ENCODE measurements at regions not wholly inside any gene's neighbourhood (a gene's known extent, or its start where the extent isn't known, plus 50 kb on each side); places are given as distances from the start of the nearest gene placed in this dataset.

GRCh38 chr10:8581521-8582225 lies 527.2 kb downstream of the GATA3 start:
- DNase-seq, result no peak

DNA sequence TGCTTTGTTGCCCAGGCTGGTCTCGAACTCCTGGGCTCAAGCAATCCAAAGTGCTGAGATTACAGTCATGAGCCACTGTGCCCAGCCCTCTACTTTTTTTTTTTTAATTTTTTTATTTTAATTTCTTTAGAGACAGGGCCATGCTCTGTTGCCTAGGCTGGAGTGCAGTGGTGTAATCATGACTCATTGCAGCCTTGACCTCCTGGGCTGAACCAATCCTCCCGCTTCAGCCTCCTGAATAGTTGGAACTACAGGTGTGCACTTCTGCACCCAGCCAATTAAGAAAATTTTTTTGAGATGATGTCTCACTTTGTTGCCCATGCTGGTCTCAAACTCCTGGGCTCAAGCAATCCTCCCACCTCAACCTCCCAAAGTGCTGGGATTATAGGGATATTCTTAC lies 528.6 kb downstream of the GATA3 start:
- DNase-seq, result no peak

DNA sequence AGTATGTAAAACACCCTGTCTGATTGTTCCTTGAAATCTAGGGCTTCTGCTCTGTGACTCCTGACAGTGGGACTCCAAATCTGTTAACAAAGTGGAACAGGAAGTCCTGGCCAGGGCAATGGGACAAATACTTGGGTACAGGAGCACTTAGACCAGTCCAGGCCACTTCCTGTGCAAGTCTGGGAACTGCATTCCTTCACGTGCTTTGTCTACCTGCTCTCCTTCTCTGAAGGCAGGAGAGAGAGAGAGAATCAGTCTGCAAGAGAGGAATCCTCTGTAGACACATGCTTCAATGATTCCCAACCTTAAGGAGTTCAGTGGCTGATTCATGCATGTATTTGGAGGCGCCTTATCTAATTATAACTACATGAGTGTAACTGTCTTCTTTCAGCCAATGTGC lies 530.2 kb downstream of the GATA3 start:
- DNase-seq, result no peak

DNA sequence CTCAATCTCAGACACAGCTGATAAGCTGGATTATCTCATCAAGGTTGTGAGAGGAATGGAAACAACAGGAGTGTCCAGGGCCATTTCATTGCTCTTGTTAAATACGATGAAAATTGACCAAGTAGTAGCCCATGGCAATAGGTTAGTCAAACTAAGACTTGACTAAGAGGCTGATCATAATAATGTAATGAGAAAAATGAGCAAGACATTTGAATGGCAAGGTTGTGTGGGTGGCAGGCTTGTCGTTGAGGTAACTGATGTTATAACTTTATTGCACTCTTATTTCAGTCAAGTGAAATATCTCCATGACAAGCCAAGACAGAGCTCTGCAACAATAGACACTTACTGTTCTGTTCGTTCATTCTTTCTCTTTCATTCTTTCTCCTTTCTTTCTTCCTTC lies 532.0 kb downstream of the GATA3 start:
- DNase-seq, result no peak

DNA sequence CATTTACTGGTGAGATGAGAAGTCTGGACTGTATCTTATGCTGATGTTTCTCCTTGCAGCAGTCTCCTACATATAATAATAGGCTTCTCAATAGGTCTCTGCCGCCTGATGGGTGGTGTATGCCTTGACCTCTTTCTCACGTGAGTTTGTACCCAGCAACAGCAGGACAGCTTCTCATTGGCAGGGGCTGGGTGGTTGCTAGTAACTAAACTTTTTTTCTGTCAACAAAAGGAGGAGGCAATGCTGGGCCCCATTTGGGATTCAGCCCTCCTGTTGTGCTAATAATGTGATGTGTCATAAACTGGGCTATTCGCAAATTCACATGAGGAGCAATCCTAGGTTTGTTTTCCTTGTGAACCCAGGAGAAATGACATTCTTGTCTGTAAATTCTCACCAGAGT lies 533.6 kb downstream of the GATA3 start:
- no peak for DNase-seq

DNA sequence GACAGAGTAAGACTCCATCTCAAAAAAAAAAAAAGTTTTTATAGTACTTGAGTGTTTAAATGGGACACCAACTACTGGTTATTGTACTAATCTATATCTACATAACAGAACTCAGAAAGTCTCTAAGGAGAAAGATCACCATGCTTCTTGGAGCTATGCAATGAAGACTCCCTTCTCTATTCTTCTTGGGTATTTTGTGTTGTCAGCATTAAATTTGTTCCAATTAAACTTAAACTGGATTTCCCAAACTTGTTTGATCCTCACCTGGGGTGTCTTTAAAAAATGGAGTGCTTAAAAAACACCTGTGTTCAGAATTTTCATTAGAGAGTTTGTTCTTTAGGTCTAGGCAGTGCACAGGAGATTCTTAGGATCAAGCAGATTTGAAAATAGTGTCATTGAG lies 536.0 kb downstream of the GATA3 start:
- DNase-seq, result no peak

DNA sequence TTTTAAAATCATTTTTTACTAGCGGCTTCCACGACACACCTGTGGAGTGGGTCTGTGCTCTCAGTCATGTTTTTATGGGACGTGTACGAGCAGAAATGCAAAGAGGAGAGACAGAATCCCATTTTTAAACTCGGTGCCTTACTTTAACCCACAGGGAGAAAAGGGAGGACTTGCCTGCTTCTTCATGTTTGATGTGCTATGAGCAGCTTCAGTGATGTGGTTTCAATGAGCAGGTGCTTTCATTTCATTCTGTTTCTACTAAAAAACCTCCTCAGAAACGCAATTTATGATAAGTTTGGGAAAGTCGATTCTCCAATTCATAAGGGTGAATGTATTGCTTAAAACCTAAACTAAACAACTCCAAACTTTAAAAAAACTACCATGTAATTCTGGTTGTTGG lies 537.2 kb downstream of the GATA3 start:
- DNase-seq, result no peak

GRCh38 chr10:8594176-8594575 lies 539.7 kb downstream of the GATA3 start:
- DNase-seq, result no peak

DNA sequence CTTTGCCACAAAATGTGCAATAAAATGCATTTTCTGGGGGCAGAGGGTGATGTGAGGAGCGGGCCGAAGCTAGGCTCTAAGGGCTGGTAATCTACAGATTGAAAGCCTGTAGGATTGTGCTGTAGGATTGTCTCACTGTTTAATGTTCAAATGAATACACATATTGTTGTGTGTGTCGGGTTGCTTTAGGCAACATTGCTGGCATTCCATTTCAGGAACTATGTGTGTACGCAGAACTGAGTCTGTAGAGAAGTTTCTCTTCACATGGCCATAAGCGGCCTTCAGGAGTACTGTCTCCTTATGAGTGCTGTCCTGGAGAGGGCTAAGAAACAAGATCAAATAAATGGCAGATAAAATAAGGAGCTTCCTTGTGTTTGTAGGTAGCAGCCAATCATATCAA lies 540.2 kb downstream of the GATA3 start:
- DNase-seq, result no peak

DNA sequence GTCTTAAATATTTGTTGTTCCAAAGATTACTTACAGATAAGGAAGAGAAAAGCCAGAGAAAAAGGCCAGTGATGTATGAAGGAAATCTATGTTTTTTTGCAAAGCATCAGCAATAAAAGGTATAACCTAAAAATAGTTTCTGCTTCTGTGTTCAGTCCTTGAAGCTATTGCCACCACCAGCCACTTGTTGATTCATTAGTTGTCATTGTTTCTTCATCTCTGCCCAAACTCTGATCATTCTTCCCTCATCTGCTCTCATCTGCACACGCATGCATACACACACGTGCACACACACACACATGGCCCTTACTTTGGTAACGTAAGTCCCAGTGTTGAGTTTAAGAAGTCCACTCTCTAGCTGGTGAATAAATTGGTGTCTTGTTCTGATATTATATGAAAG lies 540.7 kb downstream of the GATA3 start:
- no peak for DNase-seq

GRCh38 chr10:8596929-8597472 lies 542.5 kb downstream of the GATA3 start:
- DNase-seq, result no peak

DNA sequence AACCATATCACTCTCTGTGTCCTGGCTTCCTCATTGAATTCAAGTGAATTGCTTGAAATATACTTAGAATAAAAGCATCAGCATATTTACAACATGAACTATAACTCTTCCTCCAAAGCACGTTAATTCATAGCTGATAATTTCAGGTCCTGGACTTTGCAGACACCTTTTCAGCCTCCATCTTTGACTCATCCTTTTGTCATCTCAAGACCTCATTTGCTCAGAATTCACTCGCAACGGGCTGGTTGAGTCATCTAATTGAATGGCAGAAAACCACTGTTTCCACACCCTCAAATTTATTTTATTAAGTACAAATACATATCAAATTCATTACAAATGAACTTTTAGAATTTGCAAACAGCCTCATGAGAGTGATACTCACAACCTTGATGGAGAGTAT lies 545.7 kb downstream of the GATA3 start:
- no peak for DNase-seq

DNA sequence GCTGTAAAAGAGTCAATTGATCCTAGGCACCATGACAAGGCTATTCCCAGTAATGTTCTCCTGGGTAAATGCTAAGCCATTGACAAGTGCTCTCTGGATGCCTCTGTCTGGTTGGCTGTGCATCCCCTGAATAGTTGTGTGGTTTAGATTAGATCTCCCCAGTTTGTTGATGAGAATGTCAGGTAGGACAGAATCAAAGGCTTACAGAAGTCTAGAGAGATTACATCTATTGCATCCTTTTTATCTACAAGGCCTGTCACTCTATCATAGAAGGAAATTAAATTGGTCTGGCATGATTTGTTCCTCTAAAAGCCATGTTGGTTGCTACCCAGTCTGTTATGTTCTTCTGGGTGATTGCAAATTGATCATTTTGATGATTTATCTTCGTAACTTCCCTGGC lies 548.3 kb downstream of the GATA3 start:
- DNase-seq, result no peak

- DNase-seq, result no peak
Observed at GRCh38 chr10:8614054-8614565, 559.6 kb downstream of the GATA3 start.

DNA sequence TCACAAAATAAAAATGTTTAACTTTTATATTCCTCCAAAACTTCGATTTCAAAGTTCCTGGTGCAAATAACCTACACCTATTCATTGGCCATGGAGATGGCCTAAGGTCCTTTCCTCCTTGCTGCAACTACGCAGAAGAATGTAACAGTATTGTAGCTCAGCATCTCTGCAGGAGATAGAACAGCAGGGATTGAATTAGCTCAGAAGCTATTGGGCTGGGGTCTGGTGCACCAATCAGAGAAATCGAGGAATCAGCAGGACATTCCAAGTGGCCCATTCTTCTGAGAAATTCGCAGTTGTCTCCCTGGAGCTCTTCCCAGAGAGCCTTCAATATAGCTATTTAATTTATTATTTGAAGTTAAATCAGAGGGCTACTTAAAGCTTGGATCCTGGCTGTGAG lies 560.6 kb downstream of the GATA3 start:
- DNase-seq, result no peak

GRCh38 chr10:8616166-8616565 lies 561.7 kb downstream of the GATA3 start:
- DNase-seq, result no peak

DNA sequence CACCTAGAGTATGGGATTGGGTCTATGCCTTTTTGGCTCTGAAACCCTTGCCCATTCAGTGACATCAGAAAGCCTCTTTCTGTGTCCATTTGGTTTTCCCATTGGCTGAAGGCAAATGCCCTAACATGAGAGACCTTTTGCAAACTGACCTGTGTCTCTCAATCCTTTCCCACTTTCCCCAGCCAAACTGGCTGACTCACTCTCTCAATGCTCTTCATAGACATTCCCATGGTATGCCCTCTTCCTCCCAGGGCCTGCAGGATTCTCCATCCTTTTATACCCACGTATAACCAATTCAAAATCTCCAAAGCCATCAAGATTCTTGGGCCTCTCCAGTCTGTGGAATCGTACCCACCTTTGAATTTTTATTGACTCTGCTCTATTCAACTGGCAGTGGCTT lies 563.3 kb downstream of the GATA3 start:
- no peak for DNase-seq

- no peak for DNase-seq
Observed at GRCh38 chr10:8618834-8619233, 564.3 kb downstream of the GATA3 start.

- no peak for DNase-seq
Observed at GRCh38 chr10:8628351-8628750, 573.9 kb downstream of the GATA3 start.

DNA sequence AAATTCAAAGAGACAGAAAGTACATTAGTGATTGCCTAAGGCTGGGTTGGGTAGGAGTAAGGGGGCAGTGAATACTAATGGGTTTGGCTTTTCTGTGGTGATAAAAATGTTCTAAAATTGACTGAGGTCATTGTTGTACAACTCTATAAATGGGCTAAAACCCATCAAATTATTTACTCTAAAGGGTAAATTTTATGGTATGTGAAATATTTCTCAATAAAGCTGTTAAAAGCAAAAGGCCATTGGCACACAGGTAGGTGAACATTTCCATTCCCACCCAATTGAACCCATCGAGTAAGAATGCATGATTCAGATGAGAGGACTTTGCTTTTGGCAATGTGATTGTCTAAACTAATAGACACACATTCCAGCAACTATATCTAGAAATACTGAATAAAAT lies 579.4 kb downstream of the GATA3 start:
- no peak for DNase-seq

DNA sequence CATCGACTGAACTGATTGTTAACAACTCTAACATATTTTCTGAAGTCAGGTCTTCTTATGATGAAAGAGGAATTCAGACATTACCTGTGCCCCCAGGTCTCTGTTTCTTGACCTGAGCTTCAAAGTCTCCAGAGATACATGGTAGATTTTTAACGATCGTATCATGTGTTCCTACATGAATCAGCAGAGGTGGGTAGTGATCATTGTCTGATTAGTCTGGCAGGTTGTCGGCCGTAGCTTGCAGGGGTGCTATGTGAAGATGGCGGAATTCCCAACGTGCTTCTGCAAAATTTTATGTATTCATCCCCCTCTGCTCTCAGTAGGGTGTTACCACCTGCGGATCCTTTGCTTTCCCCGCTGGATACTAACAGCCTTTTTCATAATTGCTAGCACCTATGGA lies 581.9 kb downstream of the GATA3 start:
- DNase-seq, result no peak

DNA sequence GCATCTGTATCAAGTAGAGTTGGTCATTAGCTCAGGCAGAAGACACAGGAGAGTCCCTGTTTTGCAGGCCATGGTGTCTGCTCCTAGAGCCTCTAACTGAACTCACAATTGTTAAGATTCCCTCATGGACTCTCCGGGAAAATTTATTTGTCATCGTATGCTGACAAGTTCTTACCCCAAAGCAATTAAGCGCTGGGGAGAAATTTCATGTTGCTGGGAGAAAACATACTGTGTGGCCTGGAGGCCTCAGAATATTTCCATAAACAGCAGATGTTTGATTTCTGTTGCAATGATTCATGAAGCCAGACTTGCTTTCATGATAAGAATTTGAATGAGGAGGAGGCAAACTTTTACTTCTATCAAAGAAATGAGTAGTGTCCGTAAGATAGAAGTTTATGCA lies 583.2 kb downstream of the GATA3 start:
- DNase-seq, result no peak

GRCh38 chr10:8638088-8638672 lies 583.7 kb downstream of the GATA3 start:
- DNase-seq, result no peak

GRCh38 chr10:8639486-8640185 lies 585.1 kb downstream of the GATA3 start:
- DNase-seq, result no peak
